ENCODE measurements at regions not wholly inside any gene's neighbourhood (a gene's known extent, or its start where the extent isn't known, plus 50 kb on each side); places are given as distances from the start of the nearest gene placed in this dataset.

DNA sequence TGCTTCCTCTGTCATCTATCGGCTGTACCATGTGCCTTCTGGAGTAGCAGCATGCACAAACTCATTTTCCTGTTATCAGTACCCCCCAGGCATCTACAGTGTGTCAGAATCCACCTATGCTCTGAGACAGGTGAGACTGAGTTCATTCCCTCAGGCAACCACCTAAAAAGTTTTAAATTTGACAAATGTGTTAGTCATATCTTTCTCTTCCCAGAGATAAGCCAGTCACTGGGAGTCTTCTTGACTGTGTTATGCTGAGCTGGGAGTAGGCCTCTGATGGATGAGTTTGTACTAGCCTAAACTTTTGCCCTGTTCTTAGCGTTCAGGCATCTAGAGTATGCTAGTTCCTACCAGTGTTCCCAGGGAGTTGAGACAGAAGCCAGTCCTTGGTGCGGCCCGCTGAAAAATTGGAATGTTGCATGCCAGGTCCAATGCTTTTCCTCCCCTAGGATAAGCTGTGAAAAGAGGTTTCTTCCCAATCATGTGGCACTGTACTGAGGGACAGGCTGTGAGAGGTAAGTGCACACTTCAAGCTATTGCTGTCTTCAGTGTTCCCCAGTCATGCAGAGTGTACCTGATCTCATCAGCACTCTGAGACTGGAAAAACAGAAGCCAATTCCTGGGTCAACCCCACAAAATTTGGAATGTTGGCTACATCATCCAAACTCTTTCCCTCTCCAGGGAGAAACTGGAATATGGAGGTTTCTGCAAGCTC lies 1202.3 kb downstream of the NCAM2 start:
- DNase-seq: no peak

DNA sequence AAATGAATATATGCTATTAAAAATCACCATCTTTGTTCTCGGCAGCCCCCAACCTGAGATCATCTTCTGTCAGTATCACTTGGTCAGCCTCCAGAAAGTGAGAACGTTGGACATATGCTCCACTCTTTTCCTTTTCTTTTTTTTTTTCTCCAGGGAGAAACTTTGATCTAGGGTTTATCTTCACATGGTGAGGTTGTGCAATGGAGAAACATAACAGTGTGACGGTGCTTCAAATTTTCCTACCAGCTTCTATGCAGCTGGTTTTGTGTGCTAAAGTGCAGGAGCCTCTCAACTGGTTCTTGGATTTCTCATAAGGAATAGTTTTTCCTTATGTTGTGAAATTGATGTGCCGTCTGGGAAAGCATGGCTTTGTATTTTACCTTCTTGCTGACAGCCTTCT lies 1202.9 kb downstream of the NCAM2 start:
- DNase-seq: no peak

DNA sequence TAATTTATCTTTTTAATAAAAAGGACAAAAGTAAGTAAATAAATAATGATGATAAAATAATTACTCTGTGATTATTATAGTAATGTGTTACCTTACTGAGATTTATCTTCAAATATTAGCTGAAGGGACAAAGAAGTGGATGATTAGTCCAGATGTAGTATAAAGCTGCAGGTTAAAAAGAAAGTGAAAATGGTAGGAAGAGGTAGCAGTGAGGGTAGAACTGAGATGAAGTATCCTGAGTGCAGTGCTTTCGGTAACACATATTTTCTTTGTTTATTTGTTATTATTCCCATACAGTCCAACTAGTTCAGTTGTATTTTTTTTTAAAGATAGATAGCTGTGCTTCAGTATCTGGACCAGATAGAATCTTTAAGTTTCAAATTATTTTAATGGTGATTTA lies 1203.5 kb downstream of the NCAM2 start:
- no peak for DNase-seq

DNA sequence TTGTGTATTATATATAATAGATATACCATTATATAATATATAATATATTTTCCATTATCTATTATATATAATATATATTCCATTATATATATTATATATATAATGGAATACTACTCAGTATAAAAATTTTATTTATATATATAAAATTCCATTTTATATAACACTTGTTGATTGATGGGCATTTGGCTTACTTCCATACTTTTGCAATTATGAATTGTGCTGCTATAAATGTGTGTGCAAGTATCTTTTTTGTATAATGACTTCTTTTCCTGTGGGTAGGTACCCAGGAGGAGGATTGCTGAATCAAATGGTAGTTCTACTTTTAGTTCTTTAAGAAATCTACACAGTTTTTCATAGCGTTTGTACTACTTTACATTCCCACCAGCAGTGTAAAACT lies 1211.1 kb downstream of the NCAM2 start:
- DNase-seq: no peak

DNA sequence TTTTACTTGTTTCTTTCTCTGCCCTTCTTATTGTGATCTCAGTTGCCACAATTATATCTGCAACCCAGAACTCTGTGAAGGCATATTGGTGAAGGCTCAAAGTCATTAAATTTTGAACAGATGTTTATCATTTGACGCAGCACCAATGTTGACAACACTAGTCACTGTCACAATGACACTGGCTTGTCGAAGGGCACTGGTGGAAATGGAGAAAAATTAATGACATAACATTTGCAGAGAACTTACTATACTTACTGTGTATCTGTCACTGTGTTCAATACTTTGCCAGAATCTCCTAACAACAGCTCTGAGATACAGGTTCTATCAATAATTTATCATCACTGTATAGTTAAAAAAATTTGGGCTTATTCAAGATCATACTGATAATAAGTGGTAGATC lies 1213.7 kb downstream of the NCAM2 start:
- DNase-seq: no peak

DNA sequence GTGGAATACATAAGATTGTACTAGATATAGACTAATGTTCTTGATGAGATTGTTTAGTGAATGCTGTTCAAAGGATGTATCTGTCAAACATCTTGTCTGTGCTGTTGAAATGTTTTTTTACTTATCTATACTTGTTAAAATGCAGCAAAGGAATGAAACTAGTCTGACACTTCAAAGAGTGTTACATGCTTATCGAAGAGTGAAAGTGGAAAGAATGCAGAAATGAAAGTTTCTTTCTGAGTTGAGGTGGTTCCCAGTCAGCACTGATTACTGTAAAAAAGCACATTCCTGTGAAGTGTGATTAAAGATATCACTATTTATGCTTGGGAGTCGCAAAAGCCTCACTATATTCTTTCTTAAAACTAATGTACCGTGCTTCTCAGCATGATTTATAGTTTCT lies 1225.2 kb downstream of the NCAM2 start:
- no peak for DNase-seq

DNA sequence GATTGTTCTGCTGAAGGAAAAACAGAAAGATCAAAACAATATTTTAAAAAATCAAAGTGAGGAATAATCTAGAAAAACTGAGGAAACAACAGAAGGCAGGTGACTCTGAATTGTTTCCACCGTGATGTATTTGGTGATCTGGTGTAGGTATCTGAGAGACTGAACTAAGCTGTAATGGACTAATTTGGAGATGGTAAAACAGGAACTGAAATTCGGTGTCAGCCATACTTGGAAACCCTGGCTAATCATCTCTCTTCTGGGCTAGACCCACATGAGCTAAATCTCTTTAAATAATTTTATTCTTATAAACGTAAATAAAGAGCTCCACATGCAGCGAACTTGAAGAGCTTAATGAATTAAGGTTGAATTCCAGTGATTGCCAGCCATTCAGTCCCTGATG lies 1226.1 kb downstream of the NCAM2 start:
- DNase-seq: no peak

DNA sequence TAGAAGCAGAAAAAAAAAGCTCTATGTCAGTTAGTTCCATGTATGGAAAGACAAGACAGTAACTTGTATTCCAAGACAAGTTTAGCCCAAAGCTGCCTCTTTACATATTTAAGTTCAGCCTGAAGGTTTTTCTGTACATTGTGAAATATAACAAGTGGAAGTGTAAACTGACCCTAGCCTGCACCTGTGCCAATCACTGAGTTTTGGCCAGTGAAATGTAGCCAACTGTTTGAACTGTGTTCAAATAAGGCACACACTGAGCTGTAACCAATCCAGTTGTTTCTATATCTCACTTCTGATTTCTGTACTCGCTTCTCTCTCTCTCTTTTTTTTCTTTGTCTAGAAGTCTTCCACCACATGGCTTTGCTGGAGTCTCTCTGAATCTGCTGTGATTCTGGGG lies 1227.1 kb downstream of the NCAM2 start:
- no peak for DNase-seq

DNA sequence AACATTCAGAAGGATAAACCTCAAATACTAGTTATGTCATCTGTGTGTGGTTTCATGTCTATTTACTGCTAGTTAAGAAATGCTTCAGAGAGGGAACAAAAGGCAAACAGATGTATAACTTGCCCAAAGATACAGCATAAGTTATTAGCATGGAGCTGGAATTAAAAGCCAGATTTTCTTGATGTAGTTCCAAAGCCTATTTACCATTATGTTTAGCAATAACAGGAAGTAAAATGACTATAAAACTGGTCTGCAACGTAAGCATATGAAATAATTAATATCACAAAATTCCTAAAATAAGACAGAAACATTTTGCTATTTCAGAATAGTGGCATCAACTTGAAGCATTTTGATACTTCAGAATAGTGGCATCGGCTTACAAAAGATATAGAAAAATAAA lies 1232.8 kb downstream of the NCAM2 start:
- no peak for DNase-seq

DNA sequence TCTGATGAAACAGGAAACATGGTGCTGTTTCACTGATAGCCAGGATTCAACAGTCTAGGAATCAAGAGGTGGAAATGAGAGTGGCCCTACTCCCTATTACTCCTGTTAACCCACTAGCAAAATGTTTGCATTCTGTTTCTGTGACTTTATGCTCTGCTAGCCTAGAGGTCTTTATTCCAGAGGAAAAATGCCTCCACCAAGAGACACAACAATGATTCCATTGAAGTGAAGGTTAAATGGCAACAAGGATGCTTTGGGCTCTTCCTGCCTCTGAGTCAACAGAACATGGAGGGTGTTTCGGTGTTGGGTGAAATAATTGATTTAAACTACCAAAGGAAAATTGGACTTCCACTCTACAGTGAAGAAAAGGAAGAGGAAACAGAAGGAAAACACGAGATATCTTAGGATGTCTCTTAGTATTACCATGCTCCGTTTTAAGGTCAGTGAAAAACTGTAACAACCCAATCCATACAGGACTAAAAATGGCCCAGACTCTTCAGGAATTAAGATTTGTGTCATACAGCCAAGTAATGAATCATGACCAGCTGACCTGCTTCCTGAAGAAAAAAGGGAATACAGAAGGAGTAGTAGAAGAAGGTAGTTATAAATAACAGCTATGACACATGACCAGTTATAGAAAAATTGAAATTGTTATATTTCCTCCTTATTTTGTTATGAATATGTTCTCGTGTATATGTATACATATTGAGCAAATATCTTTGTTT lies 1237.8 kb downstream of the NCAM2 start:
- DNase-seq: no peak

DNA sequence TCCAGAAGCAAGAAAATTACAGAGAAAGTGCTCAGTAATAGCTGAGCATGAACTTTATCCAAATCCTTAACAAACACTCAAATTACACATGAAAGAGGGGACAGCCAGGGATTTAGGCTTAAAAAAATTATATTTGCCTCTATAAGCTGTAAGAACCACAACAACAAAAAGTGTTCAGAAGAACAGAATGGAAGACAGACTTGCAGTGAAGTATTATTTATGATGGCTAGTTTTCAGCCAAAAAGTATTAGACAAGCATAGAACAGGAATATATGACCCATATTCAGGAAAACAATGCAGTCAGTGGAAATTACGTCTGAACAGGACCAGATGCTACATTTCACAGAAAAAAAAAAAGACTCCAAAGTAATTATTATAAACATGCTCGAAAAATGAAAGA lies 1246.3 kb downstream of the NCAM2 start:
- DNase-seq: no peak

DNA sequence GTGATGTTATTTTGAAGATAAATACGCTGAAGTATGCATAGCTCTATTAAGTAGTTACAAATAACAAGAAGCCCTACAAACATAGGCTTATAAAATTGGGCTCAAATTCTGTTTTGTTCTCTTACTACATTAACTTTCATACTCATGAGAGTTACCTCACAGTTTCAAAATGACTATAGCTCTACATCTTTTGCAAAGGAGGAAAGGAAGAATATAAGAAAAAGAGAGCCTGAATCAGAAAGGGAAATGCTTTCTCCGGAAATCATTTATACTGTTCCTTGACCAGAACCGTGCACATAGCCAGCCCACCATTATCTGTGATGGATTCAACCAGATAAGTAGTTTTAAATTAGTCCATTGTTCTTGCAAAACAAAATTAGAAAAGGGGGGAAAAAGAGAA lies 1252.1 kb downstream of the NCAM2 start:
- no peak for DNase-seq

DNA sequence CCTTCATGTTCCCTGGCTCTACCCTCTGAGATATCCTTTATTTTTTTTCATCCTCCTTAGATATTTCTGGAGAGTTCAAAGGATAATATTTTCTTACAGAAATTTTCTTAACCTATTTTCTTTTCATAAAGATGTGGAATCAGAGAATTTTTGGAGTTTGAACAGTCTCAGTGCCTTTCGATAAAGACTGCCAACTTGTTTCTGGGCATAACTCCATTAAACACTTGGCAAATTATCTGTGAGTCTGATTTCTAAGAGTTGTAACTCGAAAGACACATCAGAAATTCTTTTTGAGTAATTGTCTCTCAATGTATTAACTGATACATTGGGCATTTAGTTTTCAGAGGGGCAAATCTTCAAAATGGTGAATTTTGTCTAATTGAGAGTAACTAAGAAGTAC lies 1255.6 kb downstream of the NCAM2 start:
- DNase-seq: no peak

DNA sequence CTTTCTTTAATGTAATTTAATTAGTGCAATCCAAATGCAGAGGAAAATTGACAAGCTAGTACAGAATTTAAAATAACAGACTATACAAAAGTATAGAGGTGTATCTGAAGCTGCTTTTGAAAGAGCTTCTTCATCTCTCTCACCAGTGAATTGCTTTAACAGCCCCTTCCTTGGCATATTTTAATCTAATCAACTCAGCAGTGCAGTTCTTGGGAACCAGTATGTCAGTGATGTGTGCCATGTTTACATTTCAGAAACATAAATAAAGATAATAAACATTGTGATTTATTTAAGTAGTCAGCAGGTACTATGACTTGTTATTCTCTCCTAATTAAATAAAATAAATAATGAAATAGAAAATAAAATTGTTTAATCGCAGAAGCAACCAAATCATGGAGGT lies 1260.6 kb downstream of the NCAM2 start:
- no peak for DNase-seq

DNA sequence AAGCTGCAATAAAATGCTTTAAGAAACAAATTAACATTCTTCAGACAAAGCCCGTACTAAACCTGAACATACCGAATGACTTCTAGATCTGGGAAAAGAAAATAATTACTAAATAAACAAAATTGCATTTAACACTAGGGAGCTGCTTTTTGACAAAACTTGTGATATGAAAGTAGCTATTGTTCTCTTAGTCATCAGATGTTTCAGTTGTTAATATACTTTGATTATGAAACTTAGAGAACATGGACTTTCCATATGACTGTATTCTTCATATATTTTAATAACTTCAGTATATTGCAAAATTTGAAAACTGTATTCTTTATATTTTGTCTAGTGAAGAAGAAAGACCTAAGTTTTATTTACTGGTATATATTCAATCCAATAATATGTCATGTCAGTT lies 1262.1 kb downstream of the NCAM2 start:
- no peak for DNase-seq

DNA sequence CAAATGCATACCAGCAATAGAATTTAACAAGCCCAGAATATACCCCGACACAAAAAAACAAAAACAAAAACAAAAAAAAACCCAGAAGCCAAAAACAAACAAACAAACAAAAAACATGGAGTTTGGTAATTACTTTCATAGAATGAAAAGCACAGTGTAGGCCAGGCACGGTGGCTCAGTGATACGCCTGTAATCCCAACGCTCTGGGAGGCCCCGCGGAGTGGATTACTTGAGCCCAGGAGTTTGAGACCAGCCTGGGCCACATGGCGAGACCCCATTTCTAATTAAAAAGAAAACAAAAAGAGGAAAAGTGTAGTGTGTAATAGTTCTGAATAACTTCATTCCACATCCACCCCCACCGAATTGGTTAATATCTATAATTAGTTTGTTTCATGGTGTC lies 1265.7 kb downstream of the NCAM2 start:
- no peak for DNase-seq

DNA sequence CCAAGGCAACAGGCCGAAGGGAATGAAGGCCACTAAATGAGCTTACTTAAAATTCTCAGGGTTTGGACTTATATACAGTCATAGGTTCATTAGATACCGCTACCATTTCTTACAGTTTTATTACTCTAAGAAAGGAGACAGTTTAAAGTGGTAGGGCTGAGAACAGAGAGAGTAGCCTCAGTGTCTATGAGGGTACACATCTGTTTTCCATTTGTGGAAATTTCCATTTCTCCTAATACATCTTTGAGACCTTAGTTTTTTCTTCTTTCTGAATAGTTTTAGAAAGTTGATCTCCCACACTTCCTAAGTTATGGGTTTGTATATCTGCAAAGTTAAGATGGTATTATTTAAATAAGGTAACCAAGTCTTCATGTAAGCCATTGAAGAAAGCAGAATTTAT lies 1279.1 kb downstream of the NCAM2 start:
- DNase-seq: no peak

DNA sequence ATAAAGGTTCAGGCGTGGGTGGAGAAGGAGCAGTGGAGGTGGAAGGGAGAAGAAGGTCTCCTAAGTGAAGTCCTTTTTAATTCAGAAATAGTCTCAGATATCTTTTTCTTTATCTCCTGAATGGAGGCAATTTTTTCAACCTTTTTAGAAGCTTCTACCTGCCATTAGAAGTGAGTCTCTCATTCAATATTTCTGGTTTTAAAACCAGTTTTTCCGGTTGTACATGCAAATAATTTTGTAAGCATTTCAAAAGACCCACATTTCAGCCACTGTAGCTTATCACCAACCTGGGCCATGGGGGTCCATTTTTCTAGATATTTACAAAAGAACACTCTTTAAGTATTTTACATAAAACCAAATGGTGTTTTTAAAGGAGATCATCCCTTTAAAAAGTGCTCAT lies 1280.2 kb downstream of the NCAM2 start:
- DNase-seq: no peak

DNA sequence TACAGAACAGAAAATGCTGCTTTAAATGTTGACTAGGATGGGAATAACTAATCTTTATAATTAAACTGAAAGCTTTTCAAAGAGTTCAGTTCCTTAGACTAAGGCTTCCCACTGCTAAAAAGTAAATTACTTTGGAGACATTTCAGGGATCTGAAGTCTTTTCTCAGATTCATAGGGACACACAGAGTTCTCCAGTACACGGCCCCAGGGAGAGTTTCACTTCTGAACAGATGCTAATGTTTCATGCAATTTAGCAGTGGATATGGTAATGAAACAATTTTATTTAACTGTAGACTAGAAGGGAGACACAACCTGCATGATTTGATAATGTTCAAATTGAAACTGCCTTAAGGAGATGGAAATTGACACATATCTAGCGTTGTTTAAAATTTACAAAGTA lies 1282.6 kb downstream of the NCAM2 start:
- DNase-seq: no peak

DNA sequence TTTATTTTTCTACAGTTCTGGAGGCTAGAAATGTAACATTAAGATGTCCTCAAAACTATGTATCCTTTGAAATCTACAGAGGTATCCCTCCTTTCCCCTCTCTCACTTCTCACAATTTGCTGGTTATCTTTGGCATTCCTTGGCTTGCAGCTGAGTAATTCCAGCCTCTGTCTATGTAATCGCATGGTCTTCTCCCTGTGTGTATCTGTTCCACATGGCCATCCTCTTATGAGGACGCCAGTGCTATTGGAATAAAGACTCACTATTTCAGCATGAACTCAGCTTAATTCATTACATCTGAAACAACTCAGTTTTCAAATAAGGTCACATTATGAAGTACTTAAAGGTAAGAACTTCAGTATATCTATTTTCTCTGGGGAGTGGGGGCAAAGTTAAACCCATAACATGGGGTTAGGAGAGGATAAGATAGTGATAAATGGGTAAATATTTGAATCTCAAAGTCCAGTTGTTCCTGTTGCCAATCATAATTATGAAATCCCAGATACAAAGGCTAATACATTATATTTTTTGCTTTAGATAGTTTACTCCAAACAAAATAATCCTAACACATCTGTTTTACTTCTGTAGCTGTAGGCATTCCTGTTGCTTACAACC lies 1290.8 kb downstream of the NCAM2 start:
- DNase-seq: no peak

DNA sequence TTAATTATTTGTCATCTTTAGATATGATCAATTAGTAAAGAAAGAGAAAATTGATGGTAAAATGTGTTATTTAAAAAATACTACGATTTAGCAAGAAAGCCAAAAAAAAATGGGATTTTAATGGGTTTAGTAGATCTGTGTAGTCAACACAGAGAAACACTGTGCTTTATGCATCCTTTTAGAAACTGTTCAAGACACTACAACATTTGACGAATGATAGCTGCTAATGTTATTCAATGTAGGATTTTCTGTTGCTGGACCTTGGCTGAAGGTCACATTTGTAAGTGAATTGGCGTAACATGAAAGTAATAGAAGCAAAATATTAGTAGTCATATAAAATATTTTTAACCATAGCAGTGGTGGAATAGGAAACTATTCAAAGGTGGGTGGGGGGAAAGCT lies 1293.9 kb downstream of the NCAM2 start:
- no peak for DNase-seq

DNA sequence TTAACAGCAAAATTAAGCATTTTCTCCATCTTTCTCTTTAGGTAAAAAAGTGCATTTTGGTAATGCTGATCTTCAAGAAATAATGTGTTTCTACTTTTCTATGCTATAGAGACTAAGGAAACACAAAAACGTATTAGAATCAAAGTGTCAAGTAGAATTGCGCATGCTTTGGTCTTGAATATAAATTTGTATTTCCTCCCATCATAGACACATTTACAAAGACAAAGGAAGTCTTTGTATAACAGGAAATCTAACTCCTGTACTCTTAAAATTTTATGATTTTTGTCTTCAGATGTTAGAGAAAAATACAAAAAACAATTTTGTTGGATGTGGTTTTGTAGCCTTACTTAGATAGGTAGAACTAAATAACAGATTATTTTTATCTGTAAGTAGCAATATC lies 1299.4 kb downstream of the NCAM2 start:
- peak in 2 of 6 experiments; percentile 33 to 39 for DNase-seq

DNA sequence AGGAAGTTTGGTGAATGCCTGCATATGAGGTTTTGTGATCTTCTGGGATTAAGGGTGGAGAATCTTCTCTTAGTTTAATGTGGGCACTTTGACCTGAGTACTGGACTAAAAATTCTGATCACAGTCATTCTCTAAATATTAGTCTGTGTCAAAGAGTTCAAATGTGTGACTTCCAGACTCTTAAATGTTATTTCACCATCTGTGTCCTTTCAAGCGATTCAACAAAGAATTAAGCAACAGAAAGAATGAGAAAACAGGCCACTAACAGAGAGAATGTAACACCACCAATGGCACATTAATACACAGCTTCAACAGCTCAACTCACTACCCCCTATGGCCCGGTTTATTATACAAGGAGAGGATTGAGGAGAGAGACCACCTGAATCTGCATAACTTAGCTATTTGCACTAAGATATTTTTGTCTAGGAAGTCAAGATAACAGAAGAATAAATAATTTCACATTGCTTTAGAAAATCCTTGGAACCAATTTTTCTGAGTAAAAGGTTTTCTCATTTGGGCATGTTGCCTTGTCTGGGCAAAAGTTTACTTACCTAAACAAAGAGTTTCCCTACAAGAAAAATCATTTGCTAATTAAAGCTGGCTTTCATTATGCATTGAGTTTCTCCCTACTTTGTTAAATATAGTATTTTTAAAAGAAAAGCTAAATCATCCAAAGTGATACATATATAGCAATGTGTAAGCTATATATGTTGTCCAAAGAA lies 1313.7 kb downstream of the NCAM2 start:
- no peak for DNase-seq

DNA sequence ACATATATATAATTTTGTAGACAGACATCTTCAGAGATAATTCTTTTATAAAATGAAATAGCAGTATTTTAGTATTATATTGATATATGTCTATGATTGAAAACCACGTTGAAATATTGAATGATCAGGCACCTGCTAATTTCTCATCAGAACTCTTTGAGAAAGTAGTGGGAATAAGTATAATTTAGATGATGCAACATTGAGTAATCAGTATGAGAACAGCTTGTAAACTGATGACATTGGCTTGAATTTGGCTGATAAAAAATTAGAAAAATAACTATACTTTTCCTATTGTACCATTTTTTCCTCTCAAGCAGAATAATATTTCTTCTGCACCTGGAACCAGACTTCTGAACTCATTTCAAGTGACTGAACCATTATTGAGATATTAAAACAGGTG lies 1316.8 kb downstream of the NCAM2 start:
- DNase-seq: no peak
